HG03521 (cell line): ENCODE measurements at regions not wholly inside any gene's neighbourhood (a gene's known extent, or its start where the extent isn't known, plus 50 kb on each side); places are given as distances from the start of the nearest gene placed in this dataset.

ENCODE experiments used
- ATAC-seq: cut with Tn5 transposase; IDR thresholded peaks from one replicate; pipeline ENCODE4 v1.9.1; 2021; ENCODE audit warnings: mild to moderate bottlenecking, moderate library complexity; ENCODE audit not compliant: unreplicated experiment

DNA sequence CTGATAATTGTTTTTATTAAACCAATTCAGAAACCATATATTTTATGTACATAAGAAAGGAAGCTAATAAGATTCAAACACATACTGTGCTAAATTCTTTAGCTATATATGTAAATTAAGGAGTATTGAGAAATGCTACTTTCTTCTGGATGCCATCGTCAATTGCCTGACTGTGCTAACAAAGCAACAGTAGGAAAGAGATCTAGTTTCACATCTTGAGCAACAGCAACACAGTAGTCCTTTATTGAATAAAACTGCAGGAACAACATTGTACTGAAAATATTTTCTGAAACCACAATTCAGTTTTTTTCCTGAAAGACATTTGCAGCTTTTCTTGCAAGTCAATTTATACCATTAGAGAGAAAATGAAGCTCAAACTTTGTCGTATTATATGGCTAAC lies 1404.9 kb upstream of the SLC39A10 start:
- no peak for ATAC-seq

DNA sequence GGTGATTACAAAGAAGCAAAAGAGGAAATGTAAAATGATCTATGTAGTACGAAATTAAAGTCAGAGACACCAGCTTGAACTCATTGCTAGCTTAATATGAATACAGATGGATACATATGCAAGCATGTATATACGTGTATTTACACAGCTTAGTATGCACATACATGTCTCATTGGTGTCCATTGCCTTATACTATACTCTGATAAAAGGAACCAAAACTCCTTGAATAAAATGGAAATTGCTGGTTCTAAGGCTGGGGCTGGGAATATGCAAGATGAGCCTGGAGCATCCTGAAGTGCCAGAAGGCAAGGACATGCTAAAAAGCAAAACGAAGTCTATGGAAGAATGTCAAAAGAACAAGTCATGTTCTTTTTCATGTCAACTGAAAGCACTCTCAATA lies 1424.4 kb upstream of the SLC39A10 start:
- ATAC-seq = no peak

DNA sequence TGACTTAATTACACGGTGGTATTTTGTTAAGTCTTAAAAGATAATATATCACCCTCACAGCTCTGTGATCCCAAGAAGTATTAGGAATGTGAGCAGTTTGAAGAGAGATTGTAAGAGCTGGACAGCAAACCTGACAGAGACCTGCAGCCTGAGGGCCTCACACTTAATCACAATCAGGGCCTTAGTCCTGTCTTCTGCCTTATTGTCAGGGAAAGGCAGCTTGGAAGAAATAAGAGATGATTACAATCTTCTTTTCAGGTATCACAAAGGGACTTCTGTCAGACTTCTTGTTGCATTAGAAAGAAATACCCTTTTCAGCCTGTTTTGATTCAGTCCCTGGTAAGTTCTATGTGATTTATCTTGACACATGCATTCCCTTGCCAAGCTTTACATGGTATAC lies 1433.8 kb upstream of the SLC39A10 start:
- ATAC-seq = no peak

DNA sequence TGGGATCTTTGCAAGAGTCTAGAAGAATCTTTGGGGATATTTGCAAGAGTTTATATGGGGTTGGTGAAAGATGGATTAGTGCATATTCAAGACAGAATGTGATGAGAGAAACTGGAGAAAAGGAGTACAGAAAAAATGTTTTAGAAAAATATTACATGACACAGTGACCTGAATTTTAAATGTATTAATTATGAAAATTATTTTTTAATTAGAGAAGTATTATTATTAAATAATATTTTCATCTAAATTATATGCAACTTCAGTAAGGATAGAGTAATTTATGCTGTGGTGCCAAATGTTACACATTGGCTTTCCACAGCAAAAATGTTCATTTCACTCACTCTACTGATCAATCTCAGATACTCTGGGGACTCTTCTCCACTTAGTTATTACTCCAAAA lies 1442.8 kb upstream of the SLC39A10 start:
- ATAC-seq = no peak

DNA sequence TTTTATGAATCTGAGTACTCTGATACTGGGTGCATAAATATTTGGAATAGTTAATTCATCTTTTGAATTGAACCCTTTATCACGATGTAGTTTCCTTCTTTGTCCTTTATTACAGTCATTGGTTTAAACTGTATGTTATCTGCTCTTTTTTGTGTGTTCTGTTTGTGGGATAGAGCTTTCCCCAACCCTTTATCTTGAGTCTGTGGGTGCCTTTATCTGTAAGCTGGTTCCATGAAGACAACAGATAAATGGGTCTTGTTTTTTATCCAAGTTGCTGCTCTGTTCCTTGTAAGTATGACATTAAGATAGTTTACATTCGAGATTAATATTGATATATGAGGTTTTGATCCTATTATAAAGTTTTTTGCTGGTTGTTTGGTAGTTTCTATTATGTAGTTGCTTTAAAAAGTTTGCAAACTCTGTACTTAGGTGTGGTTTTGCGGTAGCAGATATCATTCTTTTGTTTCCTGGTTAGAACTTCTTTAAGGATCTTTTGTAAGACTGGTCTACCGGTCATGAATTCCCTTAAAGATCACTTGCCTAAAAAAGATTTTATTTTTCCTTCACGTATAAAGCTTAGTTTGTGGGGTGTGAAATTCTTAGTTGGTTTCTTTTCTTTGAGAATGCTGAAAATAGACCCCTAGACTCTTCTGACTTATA lies 1451.3 kb upstream of the SLC39A10 start:
- ATAC-seq = no peak

DNA sequence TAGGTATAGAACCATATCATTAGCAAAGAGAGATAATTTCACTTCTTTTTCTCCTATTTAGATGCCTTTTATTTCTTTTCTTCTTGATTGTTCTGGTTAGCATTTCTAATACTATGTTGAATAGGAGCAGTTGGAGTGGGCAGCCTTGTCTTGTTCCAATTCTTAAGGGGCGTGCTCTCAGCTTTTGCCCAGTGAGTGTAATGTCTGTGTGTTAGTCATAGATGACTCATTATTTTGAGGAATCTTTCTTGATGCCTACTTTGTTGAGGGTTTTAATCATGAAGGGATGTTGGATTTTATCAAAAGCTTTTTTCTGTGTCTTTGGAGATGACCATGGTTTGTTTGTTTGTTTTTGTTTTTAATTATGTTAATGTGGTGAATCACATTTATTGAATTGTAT lies 1453.1 kb upstream of the SLC39A10 start:
- no peak for ATAC-seq

DNA sequence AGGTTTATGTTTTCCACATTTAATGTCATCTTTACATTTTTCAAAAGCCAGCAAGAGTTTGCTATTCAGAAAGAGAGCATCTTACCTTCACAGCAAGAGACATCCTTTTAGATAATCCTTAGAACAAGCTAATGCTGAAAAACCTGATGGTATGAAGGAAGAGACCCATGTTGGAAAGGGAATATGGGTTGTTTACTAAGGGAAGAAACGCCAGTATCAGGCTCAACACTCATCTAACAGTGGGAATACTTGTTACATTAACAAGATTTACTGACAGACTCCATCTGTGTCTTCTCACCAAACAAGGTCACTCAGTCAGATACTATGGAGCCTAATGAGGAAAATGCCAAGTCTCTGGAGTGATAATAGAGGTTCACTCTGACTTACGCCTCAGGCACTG lies 1474.1 kb upstream of the SLC39A10 start:
- ATAC-seq = no peak

DNA sequence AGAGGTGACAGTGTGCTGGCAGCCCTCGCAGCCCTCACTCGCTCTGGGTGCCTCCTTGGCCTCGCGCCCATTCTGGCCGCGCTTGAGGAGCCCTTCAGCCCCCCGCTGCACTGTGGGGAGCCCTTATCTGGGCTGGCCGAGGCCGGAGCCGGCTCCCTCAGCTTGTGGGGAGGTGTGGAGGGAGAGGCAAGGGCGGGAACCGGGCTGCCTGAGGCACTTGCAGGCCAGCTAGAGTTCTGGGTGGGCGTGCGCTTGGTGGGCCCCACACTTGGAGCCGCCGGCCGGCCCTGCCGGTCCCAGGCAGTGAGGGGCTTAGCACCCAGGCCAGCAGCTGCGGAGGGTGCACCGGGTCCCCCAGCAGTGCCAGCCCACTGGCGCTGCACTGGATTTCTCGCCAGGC lies 1480.9 kb upstream of the SLC39A10 start:
- ATAC-seq = no peak

DNA sequence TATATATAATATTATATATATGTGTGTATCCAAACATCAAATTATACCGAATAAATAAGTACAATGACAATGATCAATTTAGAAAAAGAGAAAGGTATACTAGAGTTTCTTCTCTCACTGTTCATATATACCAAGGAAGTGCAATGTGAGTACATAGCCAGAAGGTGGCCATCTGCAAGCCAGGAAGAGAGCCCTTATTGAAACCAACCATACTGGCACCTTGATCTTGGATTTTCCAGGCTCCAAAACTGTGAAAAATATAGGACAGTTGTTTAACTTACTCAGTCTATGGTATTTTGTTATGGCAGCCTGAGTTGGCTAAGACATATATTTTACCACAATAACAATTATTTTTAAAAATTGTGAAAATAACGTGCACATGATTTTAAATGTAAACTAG lies 1490.2 kb upstream of the SLC39A10 start:
- peak; percentile 59 for ATAC-seq

DNA sequence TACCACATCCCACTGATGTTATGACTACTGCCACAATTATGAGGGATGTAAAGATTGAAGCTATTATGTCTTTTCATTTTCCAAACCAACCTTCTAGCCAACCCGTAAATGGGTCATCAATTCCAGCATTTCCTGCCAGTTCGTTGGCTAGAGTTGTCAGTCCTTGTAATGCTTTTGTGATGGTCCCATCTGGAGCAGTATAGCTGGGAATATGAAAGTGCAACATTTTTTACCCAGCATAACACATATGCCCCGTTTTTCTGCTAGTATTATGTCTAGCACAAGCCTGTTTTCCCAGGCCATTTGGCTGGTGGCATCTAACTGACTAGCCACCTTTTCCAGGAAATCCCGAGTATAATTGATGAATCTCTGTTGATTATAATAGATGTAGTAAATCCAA lies 1501.6 kb upstream of the SLC39A10 start:
- ATAC-seq = no peak

DNA sequence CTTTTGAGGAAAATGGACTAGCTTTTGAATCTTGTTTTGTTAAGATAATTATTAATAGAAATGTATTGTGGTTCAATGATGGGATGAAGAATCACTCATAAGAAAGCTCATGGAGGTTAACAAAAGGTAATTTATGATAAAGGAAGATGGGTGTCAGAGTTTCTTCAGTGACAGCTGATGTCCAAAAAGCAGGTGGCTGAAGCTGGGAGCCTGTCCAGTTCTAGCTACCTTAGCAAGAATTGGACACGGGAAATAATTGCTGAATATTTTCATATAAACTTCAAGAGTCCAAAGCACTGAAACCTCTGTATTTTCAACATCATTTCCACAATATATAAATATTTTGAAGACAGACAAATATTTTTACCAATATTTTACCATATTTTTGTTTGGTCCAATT lies 1505.8 kb upstream of the SLC39A10 start:
- ATAC-seq = no peak

DNA sequence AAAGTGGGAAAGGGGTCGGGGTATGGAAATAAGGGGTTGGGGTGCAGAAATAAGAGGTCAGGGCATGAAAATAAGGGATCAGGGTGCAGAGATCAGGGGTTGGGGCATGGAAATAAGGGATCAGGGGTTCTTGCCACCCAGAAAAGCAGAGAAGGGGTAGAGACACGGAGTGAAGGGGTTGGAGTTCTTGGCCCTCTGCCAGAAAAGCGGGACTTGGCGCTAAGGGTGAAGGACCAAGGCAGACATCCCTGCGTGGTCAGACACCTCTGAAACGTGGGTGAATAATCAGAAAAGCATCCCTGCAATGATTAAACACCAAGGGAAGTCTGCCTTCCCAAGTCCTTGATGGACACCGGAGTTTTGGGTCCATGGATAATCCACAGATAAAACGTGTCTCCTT lies 1521.6 kb upstream of the SLC39A10 start:
- no peak for ATAC-seq

DNA sequence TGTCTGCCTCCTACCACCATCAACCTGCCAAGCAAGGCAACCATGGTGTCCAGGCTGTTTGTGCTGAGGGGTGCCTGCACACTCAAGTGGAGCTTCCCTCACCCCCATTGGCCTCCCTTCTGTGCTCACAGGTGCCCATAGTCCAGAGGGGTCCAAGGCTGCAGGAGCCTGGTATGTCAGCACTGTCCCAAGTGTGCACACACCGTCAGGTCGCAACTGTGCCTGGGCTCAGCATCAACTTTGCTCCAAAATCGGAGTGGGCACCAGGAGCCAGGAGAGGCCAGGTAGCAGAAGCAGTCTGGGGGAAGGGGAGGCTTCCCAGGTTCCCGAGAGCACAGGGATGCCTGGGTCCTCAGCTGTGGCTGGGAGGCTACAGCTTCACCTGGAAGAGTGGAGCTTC lies 1528.2 kb upstream of the SLC39A10 start:
- no peak for ATAC-seq

DNA sequence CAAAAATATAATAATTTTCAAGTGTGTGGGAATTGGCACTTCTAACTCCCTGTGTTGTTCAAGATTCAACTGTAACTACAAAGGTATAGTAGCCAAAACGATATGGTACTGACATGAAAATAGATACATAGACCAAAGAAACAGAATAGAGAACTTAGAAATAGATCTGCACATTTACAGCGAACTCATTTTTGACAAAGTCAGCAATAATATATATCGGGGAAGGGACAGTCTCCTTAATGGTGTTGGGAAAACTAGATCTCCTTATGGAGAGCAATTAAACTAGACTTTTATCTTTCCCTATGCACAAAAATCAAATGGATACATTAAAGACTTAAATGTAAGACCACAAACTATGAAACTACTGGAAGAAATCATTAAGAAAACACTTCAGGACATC lies 1530.6 kb upstream of the SLC39A10 start:
- no peak for ATAC-seq

DNA sequence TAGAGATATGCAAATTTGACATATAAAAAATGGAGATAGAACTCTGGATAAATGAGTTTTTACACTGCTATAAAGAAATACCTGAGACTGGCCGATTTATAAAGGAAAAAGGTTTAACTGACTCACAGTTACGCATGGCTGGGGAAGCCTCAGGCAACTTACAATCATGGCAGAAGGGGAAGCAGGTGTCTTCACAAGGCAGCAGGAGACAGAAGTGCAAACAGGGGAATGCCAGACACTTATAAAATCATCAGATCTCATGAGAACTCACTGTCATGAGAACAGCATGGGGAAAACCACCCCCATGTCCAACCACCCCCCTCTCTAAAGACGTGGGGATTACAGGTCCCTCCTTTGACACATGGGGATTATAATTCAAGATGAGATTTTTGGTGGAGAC lies 1540.2 kb upstream of the SLC39A10 start:
- ATAC-seq = no peak

DNA sequence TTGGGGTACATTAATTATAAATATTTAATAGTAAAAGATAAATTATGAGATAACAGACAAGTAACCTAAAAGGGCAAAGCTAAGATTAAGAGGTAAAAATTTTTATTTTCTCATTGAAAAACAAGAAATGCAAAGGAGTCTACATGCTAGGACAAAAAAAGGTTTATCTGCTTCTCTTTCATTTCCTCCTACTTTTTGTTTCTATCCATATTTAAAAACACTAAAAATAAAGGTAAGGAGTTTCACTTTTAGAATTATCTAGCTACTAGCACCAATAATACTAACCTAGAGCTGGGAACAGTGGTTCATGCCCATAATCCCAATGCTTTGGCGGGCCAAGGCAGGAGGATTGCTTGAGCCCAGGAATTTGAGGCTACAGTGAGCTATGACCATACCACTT lies 1551.7 kb upstream of the SLC39A10 start:
- ATAC-seq = no peak

DNA sequence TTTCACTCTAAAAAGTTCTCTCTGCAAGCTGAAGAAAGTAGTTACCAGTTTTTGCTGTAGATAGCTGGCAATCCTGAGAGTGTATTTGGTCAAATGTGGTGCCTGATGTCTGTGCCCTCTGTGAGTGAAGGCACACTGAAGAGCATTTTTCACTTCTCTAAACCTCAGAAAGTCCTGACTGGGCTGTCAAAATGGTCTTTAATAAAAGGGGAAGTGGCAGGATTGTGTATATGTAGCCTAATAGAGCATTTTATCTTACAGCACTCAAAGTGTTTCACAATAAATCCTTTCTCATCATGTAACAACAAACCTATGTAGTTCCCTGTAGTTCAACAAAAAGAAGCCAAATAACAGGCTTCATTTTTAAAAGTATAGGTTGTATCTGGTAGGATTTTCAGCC lies 1552.3 kb upstream of the SLC39A10 start:
- ATAC-seq = peak; percentile 98

DNA sequence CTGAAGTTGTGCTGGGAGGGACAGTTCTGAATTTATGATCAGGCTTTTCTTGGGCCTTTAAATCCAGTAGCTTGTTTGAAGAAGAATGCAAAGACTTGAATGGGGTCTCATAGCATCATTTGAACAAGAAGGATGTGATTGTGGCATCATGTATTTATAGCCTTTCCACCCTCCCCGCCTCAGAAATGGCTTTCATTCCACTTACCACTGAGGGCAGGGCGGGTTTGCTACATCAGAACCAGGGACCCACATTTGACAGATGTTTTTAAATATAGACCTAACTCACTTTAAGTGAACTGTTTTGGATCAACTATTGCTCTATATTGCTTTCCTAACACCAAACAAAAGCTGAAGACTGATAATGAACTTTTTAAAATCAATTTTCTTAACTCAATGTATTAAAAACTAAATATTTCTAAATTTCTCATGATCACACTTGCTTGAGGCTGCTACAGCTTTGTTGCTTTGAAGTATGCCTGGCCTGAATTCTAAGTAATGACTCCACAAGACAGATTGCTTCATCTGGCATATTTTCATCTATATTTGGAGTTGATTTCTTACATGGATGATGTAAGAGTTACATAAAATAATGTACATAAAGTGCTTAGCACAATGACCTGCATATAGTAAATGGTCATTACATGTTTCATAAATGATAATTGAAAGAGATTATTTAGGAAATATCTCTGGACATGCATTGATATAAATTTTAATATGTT lies 1552.9 kb upstream of the SLC39A10 start:
- ATAC-seq = no peak

DNA sequence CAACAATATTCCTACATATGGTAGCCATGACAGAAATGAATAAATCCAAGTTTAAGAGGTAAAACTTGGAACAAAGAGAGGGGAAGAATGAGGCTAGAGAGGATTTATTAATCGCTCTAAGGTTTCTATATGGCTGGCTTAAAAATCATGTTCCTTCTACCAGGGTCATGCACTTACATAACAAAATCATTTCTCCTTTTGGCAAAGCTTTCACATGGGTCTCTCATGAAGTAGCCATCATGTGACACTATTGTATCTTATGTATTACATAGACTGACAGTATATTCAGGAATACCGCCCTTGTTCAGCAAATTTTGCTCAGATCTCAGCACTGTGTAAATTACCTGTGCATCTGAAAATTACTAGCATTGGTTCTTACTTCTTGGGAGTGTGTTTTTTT lies 1554.5 kb upstream of the SLC39A10 start:
- no peak for ATAC-seq

DNA sequence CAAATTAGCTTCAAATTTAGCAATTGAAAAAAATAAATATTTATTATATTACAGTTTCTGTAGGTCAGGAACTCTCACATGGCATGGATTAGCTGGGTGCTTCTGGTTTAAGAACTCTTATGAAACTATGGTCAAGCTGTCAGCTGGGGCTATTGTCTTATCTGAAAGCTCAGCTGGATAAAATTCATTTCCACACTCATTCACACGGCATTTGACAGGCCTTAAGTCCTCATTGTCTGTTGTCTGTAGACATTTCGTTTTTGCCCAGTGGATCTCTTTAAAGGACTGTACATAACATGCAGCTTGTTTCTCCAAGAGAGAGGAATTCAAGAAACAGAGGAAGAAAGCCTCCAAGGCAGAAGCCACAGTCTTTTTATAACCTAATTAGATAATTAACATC lies 1556.8 kb upstream of the SLC39A10 start:
- no peak for ATAC-seq

DNA sequence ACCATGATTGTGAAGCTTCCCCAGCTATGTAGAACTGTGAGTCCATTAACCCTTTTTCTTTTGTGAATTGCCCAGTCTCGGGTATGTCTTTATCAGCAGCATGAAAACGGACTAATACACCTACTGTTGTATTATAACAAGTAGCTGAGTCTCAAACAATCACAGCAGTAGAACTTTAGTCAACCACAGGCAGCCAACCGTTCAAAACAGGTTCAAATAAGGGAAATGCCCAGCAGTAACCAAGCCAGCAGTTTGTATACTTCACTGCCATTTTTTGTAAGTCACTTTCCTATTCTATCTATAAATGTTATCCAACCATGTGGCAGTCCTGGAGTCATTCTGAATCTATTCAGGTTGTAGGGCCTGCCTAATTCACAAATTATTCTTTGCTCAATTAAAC lies 1560.6 kb upstream of the SLC39A10 start:
- ATAC-seq = no peak

DNA sequence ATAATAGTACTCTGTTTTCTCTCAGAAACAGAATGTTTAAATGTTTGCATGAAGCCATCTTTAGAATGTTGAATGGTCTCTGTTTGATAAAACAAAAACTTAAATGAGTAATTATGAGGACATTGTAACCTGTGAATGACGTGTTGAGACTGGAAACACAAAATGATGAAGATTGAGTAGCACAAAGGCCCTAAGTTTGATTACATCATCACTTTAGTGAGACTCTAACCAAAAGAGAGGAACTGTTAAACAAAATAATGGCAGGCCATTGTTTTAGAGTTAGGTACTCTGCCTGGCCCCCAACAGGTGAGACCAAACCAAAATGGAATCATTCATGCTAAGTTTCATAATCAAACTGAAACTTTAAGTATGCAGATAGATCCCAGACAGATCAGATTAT lies 1561.7 kb upstream of the SLC39A10 start:
- no peak for ATAC-seq
